ENCODE measurements at regions not wholly inside any gene's neighbourhood (a gene's known extent, or its start where the extent isn't known, plus 50 kb on each side); places are given as distances from the start of the nearest gene placed in this dataset.

DNA sequence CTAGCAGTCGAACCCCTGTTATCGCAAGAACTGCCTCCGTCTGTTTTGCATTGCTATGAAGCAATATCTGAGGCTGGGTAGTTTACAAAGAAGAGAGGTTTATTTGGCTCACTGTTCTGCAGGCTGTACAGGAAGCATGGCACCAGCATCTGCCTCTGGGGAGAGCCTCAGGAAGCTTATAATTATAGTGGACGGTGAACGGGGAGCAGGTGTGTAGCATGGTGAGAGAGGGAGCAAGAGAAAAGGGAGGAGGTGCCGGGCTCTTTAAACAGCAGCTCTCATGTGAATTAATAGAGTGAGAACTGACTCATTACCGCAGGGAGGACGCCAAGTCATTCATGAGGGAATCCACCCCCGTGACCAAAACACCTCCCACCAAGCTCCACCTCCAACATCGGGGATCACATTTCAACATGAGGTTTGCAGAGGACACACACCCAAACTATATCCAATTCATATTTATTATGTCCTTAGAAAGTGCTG is 172.6 kb upstream of the KCNG1 start (continued):
- TF ChIP-seq, protein P1, sequence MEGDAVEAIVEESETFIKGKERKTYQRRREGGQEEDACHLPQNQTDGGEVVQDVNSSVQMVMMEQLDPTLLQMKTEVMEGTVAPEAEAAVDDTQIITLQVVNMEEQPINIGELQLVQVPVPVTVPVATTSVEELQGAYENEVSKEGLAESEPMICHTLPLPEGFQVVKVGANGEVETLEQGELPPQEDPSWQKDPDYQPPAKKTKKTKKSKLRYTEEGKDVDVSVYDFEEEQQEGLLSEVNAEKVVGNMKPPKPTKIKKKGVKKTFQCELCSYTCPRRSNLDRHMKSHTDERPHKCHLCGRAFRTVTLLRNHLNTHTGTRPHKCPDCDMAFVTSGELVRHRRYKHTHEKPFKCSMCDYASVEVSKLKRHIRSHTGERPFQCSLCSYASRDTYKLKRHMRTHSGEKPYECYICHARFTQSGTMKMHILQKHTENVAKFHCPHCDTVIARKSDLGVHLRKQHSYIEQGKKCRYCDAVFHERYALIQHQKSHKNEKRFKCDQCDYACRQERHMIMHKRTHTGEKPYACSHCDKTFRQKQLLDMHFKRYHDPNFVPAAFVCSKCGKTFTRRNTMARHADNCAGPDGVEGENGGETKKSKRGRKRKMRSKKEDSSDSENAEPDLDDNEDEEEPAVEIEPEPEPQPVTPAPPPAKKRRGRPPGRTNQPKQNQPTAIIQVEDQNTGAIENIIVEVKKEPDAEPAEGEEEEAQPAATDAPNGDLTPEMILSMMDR (IDR thresholded peaks at IDR 0.05 in 2 of 3, conservative IDR thresholded peaks at IDR 0.05 in 1 of 3; ENCODE audit: insufficient read depth in 2 of 3, low read depth in 1 of 3, low read length in 3 of 3) = no peak
- TF ChIP-seq NFRKB (IDR thresholded peaks at IDR 0.05; ENCODE audit: low read depth) (no peak), ARID3A (IDR thresholded peaks at IDR 0.05; ENCODE audit: borderline replicate concordance, low read depth, low read length) (no peak), THAP7 (CRISPR knock-in tag; IDR thresholded peaks at IDR 0.05) (no peak), NUFIP1 (IDR thresholded peaks at IDR 0.05; ENCODE audit: partially characterized antibody) (no peak), ZBTB5 (IDR thresholded peaks at IDR 0.05) (no peak), ZNF586 (CRISPR knock-in tag; conservative IDR thresholded peaks at IDR 0.05) (no peak), CCAR2 (IDR thresholded peaks at IDR 0.05; ENCODE audit: low read depth, low read length) (no peak), HES1 (IDR thresholded peaks at IDR 0.05; ENCODE audit: low read depth) (peak; percentile 76), KLF1 (tag; IDR thresholded peaks at IDR 0.05) (no peak), ESRRA (IDR thresholded peaks at IDR 0.05; ENCODE audit: borderline replicate concordance, low read depth) (no peak), ZBED1 (IDR thresholded peaks at IDR 0.05) (no peak), MAFK (IDR thresholded peaks at IDR 0.05; ENCODE audit: low read length) (no peak), ZZZ3 (IDR thresholded peaks at IDR 0.05) (no peak), CHD1 (IDR thresholded peaks at IDR 0.05; ENCODE audit: low read length) (no peak), ETV1 (tag; conservative IDR thresholded peaks at IDR 0.05; ENCODE audit: low read depth) (no peak), MNT (conservative IDR thresholded peaks at IDR 0.05) (no peak), ZNF561 (CRISPR knock-in tag; conservative IDR thresholded peaks at IDR 0.05) (no peak), ZNF134 (CRISPR knock-in tag; conservative IDR thresholded peaks at IDR 0.05) (no peak), NFATC3 (IDR thresholded peaks at IDR 0.05) (no peak)
- TF ChIP-seq, protein P2, sequence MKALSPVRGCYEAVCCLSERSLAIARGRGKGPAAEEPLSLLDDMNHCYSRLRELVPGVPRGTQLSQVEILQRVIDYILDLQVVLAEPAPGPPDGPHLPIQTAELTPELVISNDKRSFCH (CRISPR knock-in tag; IDR thresholded peaks at IDR 0.05) = no peak
- TF ChIP-seq, protein P2 (tag; IDR thresholded peaks at IDR 0.05) = no peak

Data from K562 (cell line).